NCI-H2227 treated with DMSO at 0.1 percent for 48 hours (cell line): ENCODE measurements at regions not wholly inside any gene's neighbourhood (a gene's known extent, or its start where the extent isn't known, plus 50 kb on each side); places are given as distances from the start of the nearest gene placed in this dataset.
"Not testable (repeated sequence)": the region's sequence is repeated elsewhere in the genome, so short reads cannot be mapped to it uniquely, and the experiment has no call there.

ENCODE experiments used
- DNase-seq: peaks from one replicate; lab custom pipeline; 2025; lab: John Stamatoyannopoulos, UW

GRCh38 chr16:55061126-55061525 lies 130.5 kb downstream of the IRX5 start:
- DNase-seq, result no peak

- no peak for DNase-seq
These were observed 131.8 kb downstream of the IRX5 start for GRCh38 chr16:55062442-55062841.

GRCh38 chr16:55072976-55073375 lies 142.3 kb downstream of the IRX5 start:
- no peak for DNase-seq

- DNase-seq, result no peak
These were observed 143.2 kb downstream of the IRX5 start for GRCh38 chr16:55073830-55074229.

- DNase-seq, result not testable (repeated sequence)
These were observed 144.5 kb downstream of the IRX5 start for GRCh38 chr16:55075208-55075607.

- no peak for DNase-seq
These were observed 145.4 kb downstream of the IRX5 start for GRCh38 chr16:55076053-55076452.

GRCh38 chr16:55077266-55077665 lies 146.6 kb downstream of the IRX5 start:
- no peak for DNase-seq

GRCh38 chr16:55078153-55078552 lies 147.5 kb downstream of the IRX5 start:
- no peak for DNase-seq

- no peak for DNase-seq
These were observed 148.2 kb downstream of the IRX5 start for GRCh38 chr16:55078699-55079410.

GRCh38 chr16:55081622-55082590 lies 151.2 kb downstream of the IRX5 start:
- DNase-seq, result no peak

- DNase-seq, result no peak
These were observed 151.9 kb downstream of the IRX5 start for GRCh38 chr16:55082591-55082976.

GRCh38 chr16:55083052-55083451 lies 152.4 kb downstream of the IRX5 start:
- DNase-seq, result no peak

- DNase-seq, result no peak
These were observed 157.4 kb downstream of the IRX5 start for GRCh38 chr16:55088098-55088497.

GRCh38 chr16:55089600-55089999 lies 158.9 kb downstream of the IRX5 start:
- DNase-seq, result no peak

- no peak for DNase-seq
These were observed 160.7 kb downstream of the IRX5 start for GRCh38 chr16:55091213-55091870.

- DNase-seq, result no peak
These were observed 161.2 kb downstream of the IRX5 start for GRCh38 chr16:55091871-55092230.

GRCh38 chr16:55100100-55100499 lies 169.4 kb downstream of the IRX5 start:
- DNase-seq, result no peak

GRCh38 chr16:55101026-55101425 lies 170.4 kb downstream of the IRX5 start:
- DNase-seq, result no peak

GRCh38 chr16:55102077-55102476 lies 171.4 kb downstream of the IRX5 start:
- DNase-seq, result no peak

- DNase-seq, result no peak
These were observed 171.9 kb downstream of the IRX5 start for GRCh38 chr16:55102531-55102930.

- no peak for DNase-seq
These were observed 177.2 kb downstream of the IRX5 start for GRCh38 chr16:55107851-55108250.

GRCh38 chr16:55113210-55113609 lies 182.5 kb downstream of the IRX5 start:
- DNase-seq, result no peak

- DNase-seq, result no peak
These were observed 184.8 kb downstream of the IRX5 start for GRCh38 chr16:55115506-55115905.
